Ishikawa (cell line): ENCODE measurements at regions not wholly inside any gene's neighbourhood (a gene's known extent, or its start where the extent isn't known, plus 50 kb on each side); places are given as distances from the start of the nearest gene placed in this dataset.

Source experiments
- CREB1 ChIP-seq: IDR thresholded peaks from 2 replicates; pipeline ENCODE4 v1.6.1; 2012; ENCODE audit warnings: low read depth
- RAD21 ChIP-seq: IDR thresholded peaks from 2 replicates; pipeline ENCODE4 v1.6.1; 2012; ENCODE audit warnings: low read depth
- TEAD4 ChIP-seq: IDR thresholded peaks from 2 replicates; pipeline ENCODE4 v1.6.1; 2012
- YY1 ChIP-seq: IDR thresholded peaks from 2 replicates; pipeline ENCODE4 v1.6.1; 2012; ENCODE audit warnings: low read depth
- TF ChIP-seq, protein P1 (sequence below): IDR thresholded peaks from 2 replicates; pipeline ENCODE4 v1.6.1; 2012; ENCODE audit warnings: low read depth, mild to moderate bottlenecking

DNA sequence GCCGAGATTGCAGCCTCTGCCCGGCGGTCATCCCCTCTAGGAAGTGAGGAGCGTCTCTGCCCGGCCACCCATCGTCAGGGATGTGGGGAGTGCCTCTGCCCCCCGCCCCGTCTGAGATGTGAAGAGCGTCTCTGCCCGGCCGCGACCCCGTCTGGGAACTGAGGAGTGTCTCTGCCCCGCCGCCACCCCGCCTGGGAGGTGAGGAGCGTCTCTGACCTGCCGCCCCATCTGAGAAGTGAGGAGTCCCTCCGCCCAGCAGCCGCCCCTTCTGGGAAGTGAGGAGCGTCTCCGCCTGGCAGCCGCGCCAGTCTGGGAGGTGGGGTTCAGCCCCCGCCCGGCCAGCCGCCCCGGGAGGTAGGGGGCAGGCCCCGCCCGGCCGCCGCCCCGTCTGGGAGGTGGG, 544.0 kb downstream of the CCER1 start:
- TF ChIP-seq, protein P1, sequence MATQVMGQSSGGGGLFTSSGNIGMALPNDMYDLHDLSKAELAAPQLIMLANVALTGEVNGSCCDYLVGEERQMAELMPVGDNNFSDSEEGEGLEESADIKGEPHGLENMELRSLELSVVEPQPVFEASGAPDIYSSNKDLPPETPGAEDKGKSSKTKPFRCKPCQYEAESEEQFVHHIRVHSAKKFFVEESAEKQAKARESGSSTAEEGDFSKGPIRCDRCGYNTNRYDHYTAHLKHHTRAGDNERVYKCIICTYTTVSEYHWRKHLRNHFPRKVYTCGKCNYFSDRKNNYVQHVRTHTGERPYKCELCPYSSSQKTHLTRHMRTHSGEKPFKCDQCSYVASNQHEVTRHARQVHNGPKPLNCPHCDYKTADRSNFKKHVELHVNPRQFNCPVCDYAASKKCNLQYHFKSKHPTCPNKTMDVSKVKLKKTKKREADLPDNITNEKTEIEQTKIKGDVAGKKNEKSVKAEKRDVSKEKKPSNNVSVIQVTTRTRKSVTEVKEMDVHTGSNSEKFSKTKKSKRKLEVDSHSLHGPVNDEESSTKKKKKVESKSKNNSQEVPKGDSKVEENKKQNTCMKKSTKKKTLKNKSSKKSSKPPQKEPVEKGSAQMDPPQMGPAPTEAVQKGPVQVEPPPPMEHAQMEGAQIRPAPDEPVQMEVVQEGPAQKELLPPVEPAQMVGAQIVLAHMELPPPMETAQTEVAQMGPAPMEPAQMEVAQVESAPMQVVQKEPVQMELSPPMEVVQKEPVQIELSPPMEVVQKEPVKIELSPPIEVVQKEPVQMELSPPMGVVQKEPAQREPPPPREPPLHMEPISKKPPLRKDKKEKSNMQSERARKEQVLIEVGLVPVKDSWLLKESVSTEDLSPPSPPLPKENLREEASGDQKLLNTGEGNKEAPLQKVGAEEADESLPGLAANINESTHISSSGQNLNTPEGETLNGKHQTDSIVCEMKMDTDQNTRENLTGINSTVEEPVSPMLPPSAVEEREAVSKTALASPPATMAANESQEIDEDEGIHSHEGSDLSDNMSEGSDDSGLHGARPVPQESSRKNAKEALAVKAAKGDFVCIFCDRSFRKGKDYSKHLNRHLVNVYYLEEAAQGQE: no peak
- TF ChIP-seq TEAD4 (no peak), RAD21 (no peak), CREB1 (no peak), YY1 (no peak)
